ENCODE measurements at regions not wholly inside any gene's neighbourhood (a gene's known extent, or its start where the extent isn't known, plus 50 kb on each side); places are given as distances from the start of the nearest gene placed in this dataset.

- TF ChIP-seq EP300 (IDR thresholded peaks at IDR 0.05): no peak
- no peak for TF ChIP-seq CTCF (IDR thresholded peaks at IDR 0.05)
- TF ChIP-seq POLR2AphosphoS5 (IDR thresholded peaks at IDR 0.05): no peak
- no peak for TF ChIP-seq POLR2A (IDR thresholded peaks at IDR 0.05)
Measured at GRCh38 chr3:15983232-15983631, 185.5 kb upstream of the ANKRD28 start.
